Lower leg skin (tissue), 4 donors: ENCODE measurements at regions not wholly inside any gene's neighbourhood (a gene's known extent, or its start where the extent isn't known, plus 50 kb on each side); places are given as distances from the start of the nearest gene placed in this dataset.

Source experiments
- DNase-seq, 2 donors: peaks; one replicate each; pipeline ENCODE4 v3.0.0-alpha.2; 2019; ENCODE audit warnings: low spot score in 2 of 2
- H3K4me3 ChIP-seq: fragments of 200-600 bp; sonication (generic); 2 replicates; pipeline ENCODE4 v1.5.1; 2017; ENCODE audit warnings: mild to moderate bottlenecking, low read depth; ENCODE audit not compliant: poor library complexity, severe bottlenecking
- POLR2A ChIP-seq, 2 donors: fragments of 450-650 bp; IDR thresholded peaks; one replicate each; pipeline ENCODE4 v1.6.1; 2016 to 2017; ENCODE audit warnings: antibody characterized with exemption in 2 of 2, mild to moderate bottlenecking in 1 of 2, moderate library complexity in 1 of 2
- WGBS, 2 donors: methylation state at CpG; one replicate each; pipeline ENCODE4 v1.1.5; 2018; 5-methylcytosine and 5-hydroxymethylcytosine counted together
- intact Hi-C: fragments of 100-400 bp; cut with DNase I; formaldehyde crosslinking; loops from one replicate; pipeline ENCODE4 v1.15.0; 2023; ENCODE audit warnings: low total_unique reads
- TF ChIP-seq, protein P1 (sequence below), 3 donors: fragments of 450-650 bp; IDR thresholded peaks; one replicate each; pipeline ENCODE4 v1.5.1; 2016; ENCODE audit warnings: antibody characterized with exemption in 3 of 3, mild to moderate bottlenecking in 3 of 3, moderate library complexity in 2 of 3

- DNase-seq, result peak in 1 of 2 donors; percentile 31
- no peak overlapping the region for H3K4me3 ChIP-seq
- WGBS, 2 donors, result 35 to 44% methylated on average over 2 of the region's 2 CpGs
- intact Hi-C loops, result no loop called here
- TF ChIP-seq, protein P1, sequence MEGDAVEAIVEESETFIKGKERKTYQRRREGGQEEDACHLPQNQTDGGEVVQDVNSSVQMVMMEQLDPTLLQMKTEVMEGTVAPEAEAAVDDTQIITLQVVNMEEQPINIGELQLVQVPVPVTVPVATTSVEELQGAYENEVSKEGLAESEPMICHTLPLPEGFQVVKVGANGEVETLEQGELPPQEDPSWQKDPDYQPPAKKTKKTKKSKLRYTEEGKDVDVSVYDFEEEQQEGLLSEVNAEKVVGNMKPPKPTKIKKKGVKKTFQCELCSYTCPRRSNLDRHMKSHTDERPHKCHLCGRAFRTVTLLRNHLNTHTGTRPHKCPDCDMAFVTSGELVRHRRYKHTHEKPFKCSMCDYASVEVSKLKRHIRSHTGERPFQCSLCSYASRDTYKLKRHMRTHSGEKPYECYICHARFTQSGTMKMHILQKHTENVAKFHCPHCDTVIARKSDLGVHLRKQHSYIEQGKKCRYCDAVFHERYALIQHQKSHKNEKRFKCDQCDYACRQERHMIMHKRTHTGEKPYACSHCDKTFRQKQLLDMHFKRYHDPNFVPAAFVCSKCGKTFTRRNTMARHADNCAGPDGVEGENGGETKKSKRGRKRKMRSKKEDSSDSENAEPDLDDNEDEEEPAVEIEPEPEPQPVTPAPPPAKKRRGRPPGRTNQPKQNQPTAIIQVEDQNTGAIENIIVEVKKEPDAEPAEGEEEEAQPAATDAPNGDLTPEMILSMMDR (IDR thresholded peaks at IDR 0.05), result no peak
- no peak for TF ChIP-seq POLR2A (IDR thresholded peaks at IDR 0.05)
Observed at GRCh38 chr18:45168866-45169600, 446.2 kb upstream of the SLC14A2 start.

GRCh38 chr18:45169610-45170009 lies 445.7 kb upstream of the SLC14A2 start:
- TF ChIP-seq POLR2A (IDR thresholded peaks at IDR 0.05), result no peak
- TF ChIP-seq, protein P1 (IDR thresholded peaks at IDR 0.05), result no peak
- intact Hi-C loops, result no loop called here

DNA sequence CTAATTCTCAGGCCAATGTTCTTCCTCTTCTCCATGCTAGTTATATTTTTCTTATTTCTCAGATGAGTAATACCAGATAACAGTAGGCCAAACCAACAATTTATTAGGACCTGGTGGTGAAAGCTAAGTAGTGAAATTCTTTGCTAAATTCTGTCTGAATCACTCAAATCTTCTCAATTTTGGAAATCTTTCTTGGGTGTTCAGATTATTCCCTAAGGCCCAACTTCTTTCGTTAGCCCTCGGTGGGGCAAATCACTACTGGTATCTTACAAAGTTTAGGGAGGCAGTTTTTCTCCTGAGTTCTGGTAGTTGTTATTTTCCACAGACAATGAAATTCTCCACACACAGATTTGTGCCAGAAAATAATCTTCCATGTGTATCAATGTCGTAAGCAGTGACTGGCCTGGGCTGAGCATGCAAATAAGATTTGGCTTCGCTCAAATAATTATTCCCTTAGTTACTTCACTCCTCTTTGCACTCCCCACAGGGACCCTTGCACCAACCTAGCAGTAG lies 443.5 kb upstream of the SLC14A2 start:
- TF ChIP-seq POLR2A (IDR thresholded peaks at IDR 0.05), result no peak
- TF ChIP-seq, protein P1 (IDR thresholded peaks at IDR 0.05), result no peak
- no peak overlapping the region for H3K4me3 ChIP-seq
- DNase-seq, result peak in 1 of 2 donors; percentile 20
- intact Hi-C loops, result no loop called here
- 67 to 73% methylated on average over 4 of the region's 4 CpGs for WGBS, 2 donors

More at GRCh38 chr18:45169610-45170009, 445.7 kb upstream of the SLC14A2 start:
- peak in 1 of 2 donors; percentile 40 for DNase-seq
- no peak overlapping the region for H3K4me3 ChIP-seq

DNA sequence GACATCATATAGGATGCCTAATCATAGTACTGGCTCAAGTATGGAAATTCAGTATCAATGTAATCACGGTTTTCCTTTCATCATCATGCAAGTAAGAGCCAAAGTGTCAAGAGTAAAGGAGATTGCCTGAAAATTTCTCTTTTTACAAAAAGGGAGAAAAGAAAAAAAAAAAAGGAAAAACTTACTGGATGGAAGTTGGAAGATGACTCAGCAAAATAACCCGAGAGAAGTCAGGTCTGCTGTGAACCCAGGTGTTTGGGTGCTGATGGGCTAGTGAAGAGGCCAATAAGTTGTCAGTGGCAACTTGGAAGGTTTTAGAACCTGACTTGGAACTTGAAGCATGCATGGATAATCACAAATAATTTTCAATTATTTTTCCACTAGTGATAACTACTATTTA lies 441.9 kb upstream of the SLC14A2 start:
- no peak for DNase-seq

GRCh38 chr18:45173799-45174519 lies 441.3 kb upstream of the SLC14A2 start:
- no peak overlapping the region for H3K4me3 ChIP-seq
- intact Hi-C loops, result no loop called here
- TF ChIP-seq, protein P1 (IDR thresholded peaks at IDR 0.05), result no peak
- no peak for TF ChIP-seq POLR2A (IDR thresholded peaks at IDR 0.05)
- no peak for DNase-seq
- WGBS, 2 donors, result 77 to 82% methylated on average over 2 of the region's 2 CpGs

More for the DNA sequence above, 441.9 kb upstream of the SLC14A2 start:
- no peak for TF ChIP-seq POLR2A (IDR thresholded peaks at IDR 0.05)
- TF ChIP-seq, protein P1 (IDR thresholded peaks at IDR 0.05), result no peak
- 89 to 96% methylated on average over 2 of the region's 2 CpGs for WGBS, 2 donors
- intact Hi-C loops, result no loop called here
- H3K4me3 ChIP-seq, result no peak overlapping the region
